ENCODE measurements at regions not wholly inside any gene's neighbourhood (a gene's known extent, or its start where the extent isn't known, plus 50 kb on each side); places are given as distances from the start of the nearest gene placed in this dataset.

- TF ChIP-seq, protein P1, sequence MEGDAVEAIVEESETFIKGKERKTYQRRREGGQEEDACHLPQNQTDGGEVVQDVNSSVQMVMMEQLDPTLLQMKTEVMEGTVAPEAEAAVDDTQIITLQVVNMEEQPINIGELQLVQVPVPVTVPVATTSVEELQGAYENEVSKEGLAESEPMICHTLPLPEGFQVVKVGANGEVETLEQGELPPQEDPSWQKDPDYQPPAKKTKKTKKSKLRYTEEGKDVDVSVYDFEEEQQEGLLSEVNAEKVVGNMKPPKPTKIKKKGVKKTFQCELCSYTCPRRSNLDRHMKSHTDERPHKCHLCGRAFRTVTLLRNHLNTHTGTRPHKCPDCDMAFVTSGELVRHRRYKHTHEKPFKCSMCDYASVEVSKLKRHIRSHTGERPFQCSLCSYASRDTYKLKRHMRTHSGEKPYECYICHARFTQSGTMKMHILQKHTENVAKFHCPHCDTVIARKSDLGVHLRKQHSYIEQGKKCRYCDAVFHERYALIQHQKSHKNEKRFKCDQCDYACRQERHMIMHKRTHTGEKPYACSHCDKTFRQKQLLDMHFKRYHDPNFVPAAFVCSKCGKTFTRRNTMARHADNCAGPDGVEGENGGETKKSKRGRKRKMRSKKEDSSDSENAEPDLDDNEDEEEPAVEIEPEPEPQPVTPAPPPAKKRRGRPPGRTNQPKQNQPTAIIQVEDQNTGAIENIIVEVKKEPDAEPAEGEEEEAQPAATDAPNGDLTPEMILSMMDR (IDR thresholded peaks at IDR 0.05): no peak
- no peak for TF ChIP-seq EZH2 (IDR thresholded peaks at IDR 0.05; ENCODE audit: borderline replicate concordance, insufficient read depth, low read depth, low read length, poor library complexity, severe bottlenecking)
Observed at GRCh38 chr2:13583609-13584008, 866.9 kb downstream of the TRIB2 start.

Data from B cell (primary cell).